ENCODE measurements at regions not wholly inside any gene's neighbourhood (a gene's known extent, or its start where the extent isn't known, plus 50 kb on each side); places are given as distances from the start of the nearest gene placed in this dataset.
"Not testable (repeated sequence)": the region's sequence is repeated elsewhere in the genome, so short reads cannot be mapped to it uniquely, and the experiment has no call there.

GRCh38 chrX:138264095-138264494 is 447.4 kb downstream of the FGF13 start:
- intact Hi-C loops (cut with micrococcal nuclease), result not testable (repeated sequence)

GRCh38 chrX:138270931-138271330 is 440.6 kb downstream of the FGF13 start:
- intact Hi-C loops (cut with micrococcal nuclease), result no loop called here

GRCh38 chrX:138282598-138283150 is 428.8 kb downstream of the FGF13 start:
- intact Hi-C loops (cut with micrococcal nuclease), result not testable (repeated sequence)

- intact Hi-C loops (cut with micrococcal nuclease), result no loop called here
These were observed 424.2 kb downstream of the FGF13 start for GRCh38 chrX:138287205-138287877.

- intact Hi-C loops (cut with micrococcal nuclease), result no loop called here
These were observed 416.6 kb downstream of the FGF13 start for GRCh38 chrX:138294951-138295350.

DNA sequence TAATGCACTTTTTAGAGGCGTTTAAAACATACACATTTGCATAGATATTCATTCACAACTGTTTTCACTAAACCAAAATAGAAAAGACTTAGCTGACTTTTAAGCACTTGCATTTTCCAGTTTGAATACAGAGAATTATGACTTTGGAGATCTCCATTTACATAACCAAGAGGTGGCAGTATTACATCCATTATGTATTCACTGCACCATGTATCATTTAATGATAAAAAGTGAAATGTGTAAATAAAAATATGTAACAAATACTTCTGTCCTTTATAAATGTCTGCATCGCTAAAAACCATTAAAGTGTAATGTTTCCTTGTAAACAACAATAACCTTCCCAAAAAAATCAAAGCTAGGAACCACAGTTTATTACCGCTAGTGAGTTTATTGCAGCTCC is 413.2 kb downstream of the FGF13 start:
- intact Hi-C loops (cut with micrococcal nuclease), result no loop called here

DNA sequence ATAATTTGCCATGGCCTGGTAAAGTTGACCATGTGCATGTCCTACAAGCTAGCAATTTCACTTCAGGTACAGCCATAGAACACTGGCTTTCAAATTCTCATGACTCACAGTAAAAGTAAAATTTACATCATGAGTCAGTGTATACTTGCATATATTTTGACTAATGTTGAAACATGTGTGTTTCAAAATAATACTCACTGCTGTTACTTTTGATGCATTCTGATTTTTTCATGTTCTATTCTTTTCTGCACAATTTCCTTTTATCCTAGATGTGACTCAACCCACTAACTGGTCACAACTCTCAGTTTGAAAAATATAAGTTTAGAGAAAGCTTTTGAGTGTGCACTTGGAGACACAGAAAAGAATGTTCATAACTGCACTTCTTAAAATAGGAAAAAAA is 365.7 kb downstream of the FGF13 start:
- intact Hi-C loops (cut with micrococcal nuclease), result no loop called here

DNA sequence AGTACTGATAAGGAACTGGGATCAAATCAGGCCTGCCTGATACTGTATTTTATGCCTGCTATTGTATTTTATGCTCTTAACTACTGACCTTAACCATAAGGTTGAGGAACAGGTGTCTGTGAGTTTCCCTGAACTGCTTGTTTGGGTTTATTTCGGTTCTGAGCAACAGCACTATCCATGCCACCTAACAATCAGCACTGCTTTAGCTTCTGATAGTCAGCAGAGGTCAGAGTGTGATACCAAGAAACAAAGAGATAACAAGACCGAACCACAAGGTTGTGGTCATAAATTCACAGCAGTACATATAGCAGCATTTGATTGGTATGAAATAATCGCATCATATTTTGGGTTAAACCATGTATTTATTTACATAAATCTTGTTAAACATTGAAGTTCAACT is 362.2 kb downstream of the FGF13 start:
- intact Hi-C loops (cut with micrococcal nuclease), result no loop called here

GRCh38 chrX:138378876-138379275 is 332.6 kb downstream of the FGF13 start:
- intact Hi-C loops (cut with micrococcal nuclease), result no loop called here

DNA sequence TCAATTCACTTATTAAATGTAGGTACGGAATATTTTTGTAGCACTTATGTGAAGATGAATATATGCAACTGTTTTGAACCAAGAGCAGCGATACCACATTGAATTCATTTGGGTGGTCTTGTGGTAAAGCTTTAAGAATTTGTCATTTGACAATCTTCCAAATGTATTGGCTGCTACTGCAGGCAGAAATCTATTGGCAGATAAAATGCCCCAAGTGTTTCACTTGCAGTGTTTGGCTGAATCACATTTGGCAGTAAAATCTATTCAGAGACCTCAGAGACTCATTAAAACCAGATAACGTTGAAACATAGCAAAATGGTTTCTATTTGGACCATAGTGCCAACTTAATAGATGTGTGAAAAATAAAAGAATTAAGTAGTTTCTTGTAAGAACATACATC is 303.4 kb downstream of the FGF13 start:
- intact Hi-C loops (cut with micrococcal nuclease), result no loop called here

GRCh38 chrX:138411048-138411447 is 300.5 kb downstream of the FGF13 start:
- intact Hi-C loops (cut with micrococcal nuclease), result no loop called here
